ENCODE measurements at regions not wholly inside any gene's neighbourhood (a gene's known extent, or its start where the extent isn't known, plus 50 kb on each side); places are given as distances from the start of the nearest gene placed in this dataset.
"Not testable (repeated sequence)": the region's sequence is repeated elsewhere in the genome, so short reads cannot be mapped to it uniquely, and the experiment has no call there.

GRCh38 chr18:22828171-22828570 lies 105.0 kb upstream of the RBBP8 start:
- no peak for DNase-seq

GRCh38 chr18:22828583-22828982 lies 104.5 kb upstream of the RBBP8 start:
- DNase-seq = not testable (repeated sequence)

GRCh38 chr18:22829781-22830180 lies 103.3 kb upstream of the RBBP8 start:
- peak; percentile 7 for DNase-seq

GRCh38 chr18:22830511-22830910 lies 102.6 kb upstream of the RBBP8 start:
- DNase-seq = no peak

- no peak for DNase-seq
These were observed 101.7 kb upstream of the RBBP8 start for GRCh38 chr18:22831441-22831904.

- no peak for DNase-seq
These were observed 96.2 kb upstream of the RBBP8 start for GRCh38 chr18:22836932-22837331.

GRCh38 chr18:22838221-22838620 lies 94.9 kb upstream of the RBBP8 start:
- no peak for DNase-seq

GRCh38 chr18:22838639-22839277 lies 94.4 kb upstream of the RBBP8 start:
- no peak for DNase-seq

GRCh38 chr18:22839340-22839821 lies 93.7 kb upstream of the RBBP8 start:
- no peak for DNase-seq

GRCh38 chr18:22840606-22841144 lies 92.5 kb upstream of the RBBP8 start:
- DNase-seq = no peak

- DNase-seq = no peak
These were observed 91.3 kb upstream of the RBBP8 start for GRCh38 chr18:22841840-22842239.

- DNase-seq = no peak
These were observed 88.9 kb upstream of the RBBP8 start for GRCh38 chr18:22844190-22844589.

- no peak for DNase-seq
These were observed 88.5 kb upstream of the RBBP8 start for GRCh38 chr18:22844628-22845027.

- peak; percentile 21 for DNase-seq
These were observed 86.9 kb upstream of the RBBP8 start for GRCh38 chr18:22846088-22846683.

- no peak for DNase-seq
These were observed 86.4 kb upstream of the RBBP8 start for GRCh38 chr18:22846697-22847096.

- DNase-seq = no peak
These were observed 85.7 kb upstream of the RBBP8 start for GRCh38 chr18:22847392-22847791.

- no peak for DNase-seq
These were observed 85.2 kb upstream of the RBBP8 start for GRCh38 chr18:22847867-22848451.

GRCh38 chr18:22848615-22849014 lies 84.5 kb upstream of the RBBP8 start:
- DNase-seq = no peak

GRCh38 chr18:22856870-22857269 lies 76.3 kb upstream of the RBBP8 start:
- DNase-seq = no peak

GRCh38 chr18:22858121-22858520 lies 75.0 kb upstream of the RBBP8 start:
- DNase-seq = no peak

- no peak for DNase-seq
These were observed 72.3 kb upstream of the RBBP8 start for GRCh38 chr18:22860807-22861206.

- no peak for DNase-seq
These were observed 67.6 kb upstream of the RBBP8 start for GRCh38 chr18:22865354-22866116.

- no peak for DNase-seq
These were observed 64.3 kb upstream of the RBBP8 start for GRCh38 chr18:22868831-22869230.
